ENCODE measurements at regions not wholly inside any gene's neighbourhood (a gene's known extent, or its start where the extent isn't known, plus 50 kb on each side); places are given as distances from the start of the nearest gene placed in this dataset.

DNA sequence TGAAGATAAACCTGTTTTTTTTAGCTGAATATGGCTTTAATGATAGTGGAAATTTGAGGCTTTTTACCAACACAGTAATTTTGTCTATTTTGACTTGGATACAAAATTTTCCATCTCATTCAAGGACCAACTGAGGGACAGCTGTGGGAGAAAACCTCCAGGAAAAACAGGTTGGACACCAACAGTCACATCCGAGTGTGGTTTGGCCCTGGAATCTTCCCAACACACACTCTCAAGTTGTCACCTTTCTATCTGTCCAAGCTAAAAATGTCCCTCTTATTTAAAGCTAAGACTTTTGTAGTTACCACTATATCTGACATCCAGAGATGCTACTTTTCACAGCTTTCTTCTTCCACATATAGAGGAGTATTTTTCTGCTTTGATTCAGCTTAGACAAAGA is 404.9 kb downstream of the PCDH7 start:
- ATAC-seq (no peak), FAIRE-seq (no peak), DNase-seq (ENCODE audit: low read depth in 1 of 2, low spot score in 1 of 2) (no peak)
- Histone ChIP-seq H3K27ac (no peak overlapping the region), H3K4me3 (no peak overlapping the region), H3K4me1 (no peaks in the 10 kb centered on the region), H3K4me2 (no peak overlapping the region), H3K9me3 (no peaks in the 10 kb centered on the region)
- TF ChIP-seq MYC (IDR thresholded peaks at IDR 0.05; ENCODE audit: borderline replicate concordance, low read length) = no peak
- no peak for TF ChIP-seq CHD2 (IDR thresholded peaks at IDR 0.05; ENCODE audit: low read length, partially characterized antibody)
- TF ChIP-seq, protein P1, sequence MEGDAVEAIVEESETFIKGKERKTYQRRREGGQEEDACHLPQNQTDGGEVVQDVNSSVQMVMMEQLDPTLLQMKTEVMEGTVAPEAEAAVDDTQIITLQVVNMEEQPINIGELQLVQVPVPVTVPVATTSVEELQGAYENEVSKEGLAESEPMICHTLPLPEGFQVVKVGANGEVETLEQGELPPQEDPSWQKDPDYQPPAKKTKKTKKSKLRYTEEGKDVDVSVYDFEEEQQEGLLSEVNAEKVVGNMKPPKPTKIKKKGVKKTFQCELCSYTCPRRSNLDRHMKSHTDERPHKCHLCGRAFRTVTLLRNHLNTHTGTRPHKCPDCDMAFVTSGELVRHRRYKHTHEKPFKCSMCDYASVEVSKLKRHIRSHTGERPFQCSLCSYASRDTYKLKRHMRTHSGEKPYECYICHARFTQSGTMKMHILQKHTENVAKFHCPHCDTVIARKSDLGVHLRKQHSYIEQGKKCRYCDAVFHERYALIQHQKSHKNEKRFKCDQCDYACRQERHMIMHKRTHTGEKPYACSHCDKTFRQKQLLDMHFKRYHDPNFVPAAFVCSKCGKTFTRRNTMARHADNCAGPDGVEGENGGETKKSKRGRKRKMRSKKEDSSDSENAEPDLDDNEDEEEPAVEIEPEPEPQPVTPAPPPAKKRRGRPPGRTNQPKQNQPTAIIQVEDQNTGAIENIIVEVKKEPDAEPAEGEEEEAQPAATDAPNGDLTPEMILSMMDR (IDR thresholded peaks at IDR 0.05) = no peak
- TF ChIP-seq, protein P2, sequence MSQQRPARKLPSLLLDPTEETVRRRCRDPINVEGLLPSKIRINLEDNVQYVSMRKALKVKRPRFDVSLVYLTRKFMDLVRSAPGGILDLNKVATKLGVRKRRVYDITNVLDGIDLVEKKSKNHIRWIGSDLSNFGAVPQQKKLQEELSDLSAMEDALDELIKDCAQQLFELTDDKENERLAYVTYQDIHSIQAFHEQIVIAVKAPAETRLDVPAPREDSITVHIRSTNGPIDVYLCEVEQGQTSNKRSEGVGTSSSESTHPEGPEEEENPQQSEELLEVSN (IDR thresholded peaks at IDR 0.05; ENCODE audit: borderline replicate concordance, low read depth) = no peak
- no peak for TF ChIP-seq PHF8 (IDR thresholded peaks at IDR 0.05; ENCODE audit: borderline replicate concordance, low read depth)
- no peak for TF ChIP-seq CEBPB (IDR thresholded peaks at IDR 0.05)
- TF ChIP-seq ZSCAN20 (CRISPR knock-in tag; IDR thresholded peaks at IDR 0.05) = no peak
- TF ChIP-seq FOSB (CRISPR knock-in tag; IDR thresholded peaks at IDR 0.05) = no peak
- TF ChIP-seq, protein P3, sequence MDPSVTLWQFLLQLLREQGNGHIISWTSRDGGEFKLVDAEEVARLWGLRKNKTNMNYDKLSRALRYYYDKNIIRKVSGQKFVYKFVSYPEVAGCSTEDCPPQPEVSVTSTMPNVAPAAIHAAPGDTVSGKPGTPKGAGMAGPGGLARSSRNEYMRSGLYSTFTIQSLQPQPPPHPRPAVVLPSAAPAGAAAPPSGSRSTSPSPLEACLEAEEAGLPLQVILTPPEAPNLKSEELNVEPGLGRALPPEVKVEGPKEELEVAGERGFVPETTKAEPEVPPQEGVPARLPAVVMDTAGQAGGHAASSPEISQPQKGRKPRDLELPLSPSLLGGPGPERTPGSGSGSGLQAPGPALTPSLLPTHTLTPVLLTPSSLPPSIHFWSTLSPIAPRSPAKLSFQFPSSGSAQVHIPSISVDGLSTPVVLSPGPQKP (IDR thresholded peaks at IDR 0.05; ENCODE audit: low read depth, low read length) = no peak
- no peak for TF ChIP-seq ZNF302 (CRISPR knock-in tag; IDR thresholded peaks at IDR 0.05)
- TF ChIP-seq, protein P4, sequence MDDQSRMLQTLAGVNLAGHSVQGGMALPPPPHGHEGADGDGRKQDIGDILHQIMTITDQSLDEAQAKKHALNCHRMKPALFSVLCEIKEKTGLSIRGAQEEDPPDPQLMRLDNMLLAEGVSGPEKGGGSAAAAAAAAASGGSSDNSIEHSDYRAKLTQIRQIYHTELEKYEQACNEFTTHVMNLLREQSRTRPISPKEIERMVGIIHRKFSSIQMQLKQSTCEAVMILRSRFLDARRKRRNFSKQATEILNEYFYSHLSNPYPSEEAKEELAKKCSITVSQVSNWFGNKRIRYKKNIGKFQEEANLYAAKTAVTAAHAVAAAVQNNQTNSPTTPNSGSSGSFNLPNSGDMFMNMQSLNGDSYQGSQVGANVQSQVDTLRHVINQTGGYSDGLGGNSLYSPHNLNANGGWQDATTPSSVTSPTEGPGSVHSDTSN (IDR thresholded peaks at IDR 0.05) = no peak
- no peak for TF ChIP-seq RCOR1 (IDR thresholded peaks at IDR 0.05; ENCODE audit: low read depth, low read length)
- TF ChIP-seq EHMT2 (IDR thresholded peaks at IDR 0.05; ENCODE audit: low read depth) = no peak
- ChIA-PET POLR2A (no interaction called here), CTCF (no interaction called here)
- WGBS (ENCODE audit: missing lambda C conversion rate) = 17% methylated on average over 1 of the region's 1 CpG

DNA sequence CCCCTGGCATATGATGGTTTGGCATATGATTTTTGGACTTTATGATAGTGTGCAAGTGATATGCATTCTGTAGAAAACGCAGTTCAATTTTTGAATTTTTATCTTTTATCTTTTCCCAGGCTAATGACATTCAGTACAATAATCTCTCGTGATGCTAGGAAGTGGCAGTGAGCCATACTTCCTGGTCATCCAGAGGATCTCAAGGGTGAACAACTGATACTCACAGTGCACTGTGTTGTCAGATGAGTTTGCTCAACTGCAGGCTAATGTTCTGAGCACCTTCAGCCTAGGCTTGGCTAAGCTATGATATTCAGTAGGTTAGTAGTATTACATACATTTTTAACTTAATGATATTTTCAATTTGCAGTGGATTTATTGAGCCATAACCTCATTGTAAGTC is 405.3 kb downstream of the PCDH7 start:
- no peaks in the 10 kb centered on the region for H3K4me1 ChIP-seq
- no peaks in the 10 kb centered on the region for H3K9me3 ChIP-seq
- no peak overlapping the region for H3K27ac ChIP-seq
- CTCF ChIA-PET = no interaction called here
- 8% methylated on average over 2 of the region's 2 CpGs for WGBS (ENCODE audit: missing lambda C conversion rate)
- no peak for DNase-seq (ENCODE audit: low read depth in 1 of 2, low spot score in 1 of 2)
- no peak for TF ChIP-seq ZC3H11A (IDR thresholded peaks at IDR 0.05)
- TF ChIP-seq RCOR1 (IDR thresholded peaks at IDR 0.05; ENCODE audit: low read depth, low read length) = no peak
- TF ChIP-seq HEYL (CRISPR knock-in tag; IDR thresholded peaks at IDR 0.05) = no peak
- no peak for TF ChIP-seq POLR2A (IDR thresholded peaks at IDR 0.05; ENCODE audit: low read length)
- TF ChIP-seq BHLHE40 (IDR thresholded peaks at IDR 0.05; ENCODE audit: low read depth, low read length) = no peak
- no peak for TF ChIP-seq HOXB13 (CRISPR knock-in tag; IDR thresholded peaks at IDR 0.05; ENCODE audit: low read depth)
- TF ChIP-seq SMC3 (IDR thresholded peaks at IDR 0.05) = no peak
- TF ChIP-seq EHMT2 (IDR thresholded peaks at IDR 0.05; ENCODE audit: low read depth) = no peak
- TF ChIP-seq FOSB (CRISPR knock-in tag; IDR thresholded peaks at IDR 0.05) = no peak
- TF ChIP-seq KDM5A (IDR thresholded peaks at IDR 0.05) = no peak
- TF ChIP-seq, protein P5, sequence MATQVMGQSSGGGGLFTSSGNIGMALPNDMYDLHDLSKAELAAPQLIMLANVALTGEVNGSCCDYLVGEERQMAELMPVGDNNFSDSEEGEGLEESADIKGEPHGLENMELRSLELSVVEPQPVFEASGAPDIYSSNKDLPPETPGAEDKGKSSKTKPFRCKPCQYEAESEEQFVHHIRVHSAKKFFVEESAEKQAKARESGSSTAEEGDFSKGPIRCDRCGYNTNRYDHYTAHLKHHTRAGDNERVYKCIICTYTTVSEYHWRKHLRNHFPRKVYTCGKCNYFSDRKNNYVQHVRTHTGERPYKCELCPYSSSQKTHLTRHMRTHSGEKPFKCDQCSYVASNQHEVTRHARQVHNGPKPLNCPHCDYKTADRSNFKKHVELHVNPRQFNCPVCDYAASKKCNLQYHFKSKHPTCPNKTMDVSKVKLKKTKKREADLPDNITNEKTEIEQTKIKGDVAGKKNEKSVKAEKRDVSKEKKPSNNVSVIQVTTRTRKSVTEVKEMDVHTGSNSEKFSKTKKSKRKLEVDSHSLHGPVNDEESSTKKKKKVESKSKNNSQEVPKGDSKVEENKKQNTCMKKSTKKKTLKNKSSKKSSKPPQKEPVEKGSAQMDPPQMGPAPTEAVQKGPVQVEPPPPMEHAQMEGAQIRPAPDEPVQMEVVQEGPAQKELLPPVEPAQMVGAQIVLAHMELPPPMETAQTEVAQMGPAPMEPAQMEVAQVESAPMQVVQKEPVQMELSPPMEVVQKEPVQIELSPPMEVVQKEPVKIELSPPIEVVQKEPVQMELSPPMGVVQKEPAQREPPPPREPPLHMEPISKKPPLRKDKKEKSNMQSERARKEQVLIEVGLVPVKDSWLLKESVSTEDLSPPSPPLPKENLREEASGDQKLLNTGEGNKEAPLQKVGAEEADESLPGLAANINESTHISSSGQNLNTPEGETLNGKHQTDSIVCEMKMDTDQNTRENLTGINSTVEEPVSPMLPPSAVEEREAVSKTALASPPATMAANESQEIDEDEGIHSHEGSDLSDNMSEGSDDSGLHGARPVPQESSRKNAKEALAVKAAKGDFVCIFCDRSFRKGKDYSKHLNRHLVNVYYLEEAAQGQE (IDR thresholded peaks at IDR 0.05) = no peak
- no peak for TF ChIP-seq HOXB5 (CRISPR knock-in tag; IDR thresholded peaks at IDR 0.05)
- no peak for TF ChIP-seq CHD4 (IDR thresholded peaks at IDR 0.05; ENCODE audit: borderline replicate concordance)
- TF ChIP-seq RNF2 (IDR thresholded peaks at IDR 0.05; ENCODE audit: borderline replicate concordance, low read depth) = no peak
- TF ChIP-seq CEBPB (IDR thresholded peaks at IDR 0.05) = no peak
- TF ChIP-seq, protein P6, sequence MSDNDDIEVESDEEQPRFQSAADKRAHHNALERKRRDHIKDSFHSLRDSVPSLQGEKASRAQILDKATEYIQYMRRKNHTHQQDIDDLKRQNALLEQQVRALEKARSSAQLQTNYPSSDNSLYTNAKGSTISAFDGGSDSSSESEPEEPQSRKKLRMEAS (IDR thresholded peaks at IDR 0.05) = no peak
- ATAC-seq = no peak
- no peak for FAIRE-seq
- POLR2A ChIA-PET = no interaction called here
- H3K4me3 ChIP-seq = no peak overlapping the region
- H3K4me2 ChIP-seq = no peak overlapping the region
